ENCODE measurements at regions not wholly inside any gene's neighbourhood (a gene's known extent, or its start where the extent isn't known, plus 50 kb on each side); places are given as distances from the start of the nearest gene placed in this dataset.

- DNase-seq (ENCODE audit: low read depth in 2 of 2), result no peak
Measured at GRCh38 chr5:6831678-6832671, 118.7 kb downstream of the TENT4A start.

DNA sequence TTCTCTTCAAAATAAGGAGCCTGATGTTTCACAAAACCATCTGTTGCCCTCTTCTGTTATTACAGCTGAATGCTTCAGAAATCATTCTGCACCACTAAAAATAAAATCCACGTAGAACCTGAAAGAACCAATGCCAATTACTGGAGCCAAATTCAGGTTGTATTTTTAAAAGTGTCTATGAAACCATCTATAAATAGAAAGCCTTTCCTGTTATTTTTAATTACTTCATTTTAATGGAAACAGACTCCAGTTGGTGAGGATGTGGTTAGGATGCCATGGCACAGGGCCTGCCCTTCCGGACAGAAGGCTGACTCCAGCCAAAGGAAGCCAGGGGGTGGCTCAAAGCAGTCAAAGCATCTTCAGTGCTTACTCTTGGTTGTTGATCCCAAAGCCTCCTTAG is 119.8 kb downstream of the TENT4A start:
- DNase-seq (ENCODE audit: low read depth in 2 of 2), result no peak

GRCh38 chr5:6833406-6833805 is 120.2 kb downstream of the TENT4A start:
- DNase-seq (ENCODE audit: low read depth in 2 of 2), result no peak

DNA sequence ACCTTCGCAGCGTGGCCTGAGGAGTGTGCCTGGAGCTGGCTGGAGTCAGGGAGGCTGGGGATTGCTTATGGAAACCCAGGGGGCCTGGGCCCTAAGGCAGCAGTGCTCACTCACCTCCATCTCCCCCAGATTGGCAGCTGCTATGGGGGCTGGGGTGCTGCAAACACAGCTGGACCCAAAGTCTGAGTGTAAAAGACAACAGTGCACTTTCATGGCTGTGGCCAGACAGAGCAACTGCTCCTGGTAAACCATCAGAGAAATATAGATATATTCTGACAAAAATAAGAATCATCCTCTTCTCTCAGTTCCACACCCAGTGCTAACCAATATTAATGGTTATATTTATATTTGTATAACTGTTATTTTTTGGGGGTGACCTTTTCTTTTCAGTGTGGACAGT is 123.9 kb downstream of the TENT4A start:
- no peak for DNase-seq (ENCODE audit: low read depth in 2 of 2)

GRCh38 chr5:6837519-6838110 is 124.4 kb downstream of the TENT4A start:
- no peak for DNase-seq (ENCODE audit: low read depth in 2 of 2)

GRCh38 chr5:6838736-6839135 is 125.5 kb downstream of the TENT4A start:
- DNase-seq (ENCODE audit: low read depth in 2 of 2), result no peak

DNA sequence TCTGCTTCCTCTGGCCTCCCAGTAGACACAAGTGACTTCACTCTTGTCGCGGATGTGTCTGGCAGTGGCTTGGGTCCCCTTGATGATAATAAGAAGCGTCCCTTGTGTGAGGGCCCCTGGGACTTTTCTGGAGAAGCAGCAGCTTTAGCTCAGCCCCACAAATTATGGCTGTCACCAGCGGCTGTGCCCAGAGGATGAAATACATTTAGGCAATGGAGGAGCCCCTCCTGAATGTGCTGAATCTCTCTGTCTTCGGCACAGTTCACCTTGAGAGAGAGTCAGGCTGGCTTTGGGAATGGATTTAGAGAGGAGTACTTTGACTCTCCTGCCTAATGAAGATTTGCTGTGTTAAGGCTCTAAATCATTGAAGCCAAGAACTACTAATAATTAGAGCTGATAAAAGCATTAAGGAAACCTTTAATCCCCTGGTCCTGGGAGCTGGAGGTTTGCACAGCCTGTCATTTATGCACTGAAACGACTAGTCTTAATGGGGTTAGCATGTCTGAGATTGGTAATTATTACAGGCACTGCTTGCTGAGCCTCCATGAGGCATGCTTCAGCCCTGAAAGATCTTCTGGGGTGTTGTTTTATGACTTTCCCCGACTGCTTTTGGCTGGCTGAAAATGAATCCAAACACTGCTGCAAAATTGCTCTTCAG is 127.0 kb downstream of the TENT4A start:
- DNase-seq (ENCODE audit: low read depth in 2 of 2), result no peak

DNA sequence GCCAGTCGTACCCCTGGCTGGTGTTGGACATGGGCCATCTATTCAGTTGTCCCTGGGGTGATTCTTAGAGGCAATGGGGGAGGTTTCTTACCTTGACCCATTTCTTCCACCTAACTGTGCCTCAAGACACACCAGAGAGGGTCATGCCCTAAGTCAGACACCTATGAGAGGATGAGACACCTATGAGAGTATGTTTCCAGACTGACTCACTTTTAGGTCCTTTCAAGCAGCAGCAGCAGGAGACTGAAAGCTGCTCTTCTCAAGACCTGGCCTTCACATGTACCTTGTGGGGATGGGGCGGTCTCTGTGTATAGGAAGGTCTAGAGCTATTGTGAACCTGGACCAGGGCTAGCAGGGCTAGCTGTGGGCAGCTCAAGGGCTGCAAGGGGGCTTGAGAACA is 130.1 kb downstream of the TENT4A start:
- no peak for DNase-seq (ENCODE audit: low read depth in 2 of 2)

- DNase-seq (ENCODE audit: low read depth in 2 of 2), result no peak
Measured at GRCh38 chr5:6843821-6844220, 130.6 kb downstream of the TENT4A start.

- DNase-seq (ENCODE audit: low read depth in 2 of 2), result no peak
Measured at GRCh38 chr5:6845856-6846255, 132.6 kb downstream of the TENT4A start.

DNA sequence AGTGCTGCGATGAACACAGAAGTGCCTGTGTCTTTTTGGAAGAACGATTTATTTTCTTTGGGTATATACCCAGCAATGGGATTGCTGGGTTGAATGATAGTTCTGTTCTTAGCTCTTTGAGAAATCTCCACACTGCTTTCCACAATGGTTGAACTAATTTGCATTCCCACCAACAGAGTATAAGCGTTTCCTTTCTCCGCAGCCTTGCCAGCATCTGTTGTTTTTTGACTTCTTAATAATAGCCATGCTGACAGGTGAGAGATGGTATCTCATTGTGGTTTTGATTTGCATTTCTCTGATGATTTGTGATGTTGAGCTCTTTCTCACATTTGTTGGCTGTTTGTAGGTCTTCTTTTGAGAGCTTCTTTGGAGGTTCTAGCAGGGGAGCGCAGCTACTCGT is 134.6 kb downstream of the TENT4A start:
- DNase-seq (ENCODE audit: low read depth in 2 of 2), result no peak

DNA sequence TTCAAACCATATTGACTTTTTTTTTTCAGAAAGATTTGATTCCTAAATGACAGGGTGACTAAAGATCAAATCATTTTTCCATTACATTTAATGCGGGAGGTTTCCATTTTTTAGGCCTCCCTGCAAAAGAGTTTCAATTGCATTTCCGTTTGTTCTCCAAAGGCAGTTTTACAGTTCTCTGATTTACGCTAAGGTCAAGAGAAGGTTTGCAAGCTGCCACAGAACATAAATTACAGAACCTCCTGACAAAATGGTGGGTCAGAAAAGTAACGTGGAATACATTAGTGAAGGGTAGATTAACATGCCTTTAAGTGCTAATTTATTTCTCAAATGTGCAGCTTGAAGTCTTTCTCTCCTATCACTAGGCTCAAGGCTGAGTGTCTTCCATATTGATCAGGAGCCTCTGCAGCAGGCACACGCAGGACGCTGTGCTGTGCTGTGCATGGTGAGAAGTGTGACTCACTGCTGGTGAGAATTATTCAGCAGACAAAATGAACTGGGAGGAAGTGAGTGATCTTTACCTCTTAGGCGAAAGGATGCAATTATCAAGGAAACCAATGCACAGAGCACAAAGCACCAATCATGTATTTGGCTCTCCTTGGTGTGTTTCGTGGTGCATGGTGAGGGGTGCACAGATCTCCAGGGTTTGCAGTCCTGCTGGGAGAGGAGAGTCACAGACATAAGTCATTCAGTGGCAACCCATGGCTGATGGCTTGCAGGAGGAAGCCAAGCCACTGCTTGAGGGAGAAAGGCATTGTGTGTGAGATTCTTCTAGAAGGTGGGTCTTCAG is 136.3 kb downstream of the TENT4A start:
- DNase-seq (ENCODE audit: low read depth in 2 of 2), result no peak

DNA sequence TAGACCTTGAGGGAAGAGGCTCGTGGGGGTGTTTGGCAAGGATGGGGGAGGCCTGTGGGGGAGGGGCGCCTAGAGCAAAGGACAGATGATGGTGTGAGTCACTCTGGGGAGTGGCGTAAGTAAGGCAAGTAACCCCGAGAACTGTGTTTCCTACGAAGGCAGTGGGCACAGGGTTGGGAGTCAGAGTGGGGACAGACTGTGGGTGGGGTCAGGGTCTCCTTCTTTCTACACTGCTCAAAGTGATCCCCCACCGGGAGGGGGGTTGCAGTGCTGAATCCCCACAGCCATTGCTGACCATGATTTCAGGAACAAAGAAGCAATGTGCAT is 136.8 kb downstream of the TENT4A start:
- no peak for DNase-seq (ENCODE audit: low read depth in 2 of 2)

- no peak for DNase-seq (ENCODE audit: low read depth in 2 of 2)
Measured at GRCh38 chr5:6856653-6857052, 143.4 kb downstream of the TENT4A start.

- DNase-seq (ENCODE audit: low read depth in 2 of 2), result no peak
Measured at GRCh38 chr5:6858419-6858818, 145.2 kb downstream of the TENT4A start.

DNA sequence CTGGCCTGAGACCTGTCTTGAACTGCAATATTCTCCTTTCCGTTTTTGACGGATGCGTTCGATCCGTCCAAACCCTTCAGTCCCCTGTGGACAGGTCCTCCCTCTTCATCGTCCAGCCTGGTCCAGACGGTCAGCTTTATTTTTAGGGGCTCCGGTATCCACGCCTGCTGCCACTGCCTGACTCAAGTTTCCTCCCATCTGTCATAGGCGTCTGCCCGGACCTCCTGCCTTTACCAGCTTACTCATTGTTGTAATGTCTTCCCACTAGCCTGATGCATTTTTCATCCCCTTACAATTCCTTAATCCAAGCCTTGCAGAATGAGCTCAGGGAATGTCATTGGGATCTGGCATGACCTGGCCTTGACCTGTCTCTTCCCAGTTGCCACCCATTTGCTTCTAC is 145.8 kb downstream of the TENT4A start:
- DNase-seq (ENCODE audit: low read depth in 2 of 2), result no peak

GRCh38 chr5:6859951-6860638 is 146.9 kb downstream of the TENT4A start:
- no peak for DNase-seq (ENCODE audit: low read depth in 2 of 2)

DNA sequence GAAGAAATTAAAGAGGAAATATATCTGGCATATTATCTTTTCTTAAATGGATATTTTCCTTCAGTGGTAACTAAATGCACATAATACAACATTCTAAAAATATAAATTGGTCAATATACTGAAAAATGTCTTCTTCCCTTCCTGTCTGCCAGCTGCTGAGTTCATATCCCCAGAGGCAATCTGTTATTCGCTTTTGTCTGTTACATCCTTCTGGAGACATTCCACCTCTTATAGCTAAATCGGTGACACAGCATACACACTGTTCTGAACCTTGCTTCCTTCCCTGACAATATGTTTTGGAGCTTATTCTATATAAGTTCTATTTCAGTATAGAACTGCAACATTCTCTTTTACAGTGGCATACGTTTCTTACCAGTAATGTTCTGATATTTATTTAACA is 147.8 kb downstream of the TENT4A start:
- no peak for DNase-seq (ENCODE audit: low read depth in 2 of 2)

- DNase-seq (ENCODE audit: low read depth in 2 of 2), result no peak
Measured at GRCh38 chr5:6861667-6862066, 148.4 kb downstream of the TENT4A start.

- DNase-seq (ENCODE audit: low read depth in 2 of 2), result no peak
Measured at GRCh38 chr5:6862306-6862705, 149.1 kb downstream of the TENT4A start.

- no peak for DNase-seq (ENCODE audit: low read depth in 2 of 2)
Measured at GRCh38 chr5:6867712-6868111, 154.5 kb downstream of the TENT4A start.

Measured in activated CD8-positive, alpha-beta memory T cell treated with anti-CD3 and anti-CD28 coated beads for 4 hours (primary cell).